Stimulated activated CD8-positive, alpha-beta memory T cell treated with anti-CD3 and anti-CD28 coated beads, Interleukin-7, amount 100 ng/mL, for 1 hour (primary cell): ENCODE measurements at regions not wholly inside any gene's neighbourhood (a gene's known extent, or its start where the extent isn't known, plus 50 kb on each side); places are given as distances from the start of the nearest gene placed in this dataset.

Experiments used
- DNase-seq, 2 donors: peaks; one replicate each; pipeline ENCODE4 v3.0.0-alpha.2; 2020; ENCODE audit warnings: low read depth in 2 of 2

DNA sequence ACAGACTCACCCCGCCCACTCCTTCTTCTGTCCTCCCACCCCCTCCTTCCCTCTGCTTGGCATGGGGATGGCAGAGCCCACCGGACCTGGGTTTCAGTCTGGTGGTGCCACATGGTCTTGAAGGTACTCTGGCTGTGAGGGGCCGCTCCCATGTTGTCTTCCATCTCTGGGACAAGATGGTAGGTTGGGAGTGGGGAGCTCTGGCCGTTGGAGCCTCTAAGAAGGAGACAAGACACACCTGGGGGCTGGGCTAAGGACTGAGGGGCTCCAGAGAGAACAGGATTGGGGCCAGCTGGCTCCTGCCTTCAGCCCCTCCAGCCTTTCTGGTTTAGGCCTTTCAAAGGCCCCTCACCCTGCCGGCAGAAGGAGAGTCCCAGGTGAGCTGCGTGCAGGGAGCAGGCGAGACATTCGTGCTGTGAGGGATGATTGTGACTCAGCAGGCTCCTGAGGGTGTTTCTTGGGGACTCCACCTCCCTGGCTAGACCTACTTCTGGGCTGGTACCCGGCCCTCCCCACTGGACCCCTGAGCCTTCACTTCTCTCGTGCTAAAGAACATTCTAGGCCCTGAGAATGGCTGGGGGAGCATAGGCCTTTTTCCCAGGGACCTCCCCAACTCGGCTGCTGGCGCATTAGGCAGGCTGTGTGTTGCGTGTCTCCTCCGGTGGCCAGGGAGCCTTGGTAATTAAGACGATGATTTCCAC is 128.2 kb upstream of the HAAO start:
- DNase-seq: no peak

DNA sequence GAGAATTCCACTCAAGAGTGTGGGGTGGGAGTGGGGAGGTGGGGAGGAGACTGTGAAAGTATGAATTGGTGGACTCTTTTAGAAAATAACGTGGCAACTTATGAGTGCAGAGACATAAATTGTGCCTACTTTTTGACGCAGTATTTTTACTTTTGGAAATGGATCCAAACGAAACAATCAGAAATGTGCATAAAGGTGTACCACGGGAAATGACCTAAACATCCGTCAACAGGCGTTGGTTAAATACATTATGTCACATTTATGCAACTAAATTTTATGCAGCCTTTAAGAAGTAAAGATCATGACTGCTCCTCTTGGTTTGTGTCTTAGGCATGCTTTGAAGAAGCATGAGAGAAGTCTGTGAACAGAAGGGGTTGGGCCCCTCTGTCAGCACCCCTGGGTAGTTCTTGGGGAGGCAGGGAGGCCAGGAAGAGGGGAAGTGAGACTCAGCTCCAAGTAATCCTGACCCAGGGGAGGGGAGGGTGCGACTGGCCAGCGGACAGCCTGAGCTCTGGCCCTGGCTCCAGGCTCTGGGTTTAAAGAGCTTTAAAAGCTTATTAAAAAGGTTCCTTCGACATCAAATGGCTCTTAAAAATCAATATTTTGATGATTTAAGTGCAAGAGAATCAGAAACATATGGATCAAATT is 126.4 kb upstream of the HAAO start:
- DNase-seq: no peak

DNA sequence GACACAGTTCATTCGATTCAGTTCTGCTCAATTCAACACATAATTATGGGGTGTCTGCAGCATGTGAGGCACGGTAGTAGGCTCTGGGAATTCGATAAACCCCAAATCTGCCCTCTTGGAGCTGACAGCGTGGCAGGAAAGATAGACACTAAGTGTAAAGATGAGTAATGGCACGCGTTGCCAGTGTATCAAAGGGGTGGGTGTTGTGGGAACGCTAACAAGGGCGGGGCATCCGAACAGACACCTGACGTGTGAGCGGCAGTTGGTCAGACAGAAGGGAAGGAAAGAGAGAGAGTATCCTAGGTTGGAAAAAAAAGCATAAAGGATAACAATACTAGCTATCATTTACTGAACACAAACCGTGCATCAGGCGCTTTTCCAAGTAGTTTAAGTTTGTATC is 125.7 kb upstream of the HAAO start:
- DNase-seq: no peak

DNA sequence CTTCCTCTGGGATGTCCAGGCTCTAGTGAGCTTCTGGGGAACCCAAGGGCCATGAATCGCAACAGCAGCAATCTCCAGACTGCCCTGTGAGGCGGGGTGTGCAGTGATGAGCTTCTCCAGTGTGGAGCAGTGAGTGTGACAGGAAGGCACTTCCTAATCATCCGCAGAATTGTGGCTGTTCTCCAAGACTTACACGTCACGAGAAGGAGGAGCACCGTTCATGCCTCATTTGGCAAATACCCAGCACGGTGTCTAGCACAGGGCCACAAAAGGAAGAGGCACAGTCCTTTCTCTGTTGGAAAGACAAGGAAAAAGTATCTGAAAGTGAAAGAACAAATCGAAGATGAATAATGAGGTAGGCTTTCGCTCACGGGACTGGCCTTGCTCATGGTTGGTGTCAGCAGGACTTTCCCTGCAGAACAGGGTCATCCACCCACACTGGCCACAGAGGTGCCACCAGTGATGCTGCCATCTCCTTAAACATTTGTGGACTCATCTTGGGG is 125.1 kb upstream of the HAAO start:
- DNase-seq: no peak

DNA sequence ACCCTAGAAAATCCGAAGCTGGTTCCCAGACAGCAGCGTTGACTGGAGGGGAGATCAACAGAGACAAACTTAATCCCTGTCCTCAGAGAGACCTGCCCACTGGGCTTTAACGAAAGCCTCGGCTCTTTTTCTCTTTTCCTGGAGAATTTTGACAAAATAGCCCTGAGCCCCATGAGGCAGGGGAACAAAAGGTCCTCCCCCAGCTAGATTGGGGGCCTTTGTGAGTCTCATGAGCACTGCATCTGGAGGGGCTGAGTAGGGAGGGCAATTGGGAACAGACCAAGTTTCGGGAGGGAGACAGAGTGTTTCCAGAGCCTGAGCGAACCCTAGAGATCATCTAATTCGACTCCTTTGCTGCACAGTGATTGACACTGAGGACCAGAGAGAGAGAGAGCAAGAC is 123.9 kb upstream of the HAAO start:
- no peak for DNase-seq

DNA sequence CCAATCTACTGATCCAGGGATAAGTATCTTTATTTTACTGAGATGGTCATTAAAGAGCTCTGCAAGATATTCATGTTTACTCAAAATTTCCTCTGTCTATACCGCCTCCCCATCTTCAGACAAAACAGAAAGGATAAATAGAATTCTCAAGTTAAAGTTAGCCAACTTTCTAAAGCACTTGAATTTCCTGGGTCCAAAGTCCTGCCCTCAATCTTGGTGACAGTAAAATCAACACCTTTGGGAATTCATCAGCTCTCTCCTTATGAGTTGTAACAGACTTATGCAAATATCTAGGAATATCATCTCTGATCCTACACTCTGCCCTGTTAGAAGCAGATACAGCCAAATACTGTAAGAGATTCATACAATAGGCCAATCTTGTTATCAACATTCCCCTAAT is 122.5 kb upstream of the HAAO start:
- DNase-seq: no peak

DNA sequence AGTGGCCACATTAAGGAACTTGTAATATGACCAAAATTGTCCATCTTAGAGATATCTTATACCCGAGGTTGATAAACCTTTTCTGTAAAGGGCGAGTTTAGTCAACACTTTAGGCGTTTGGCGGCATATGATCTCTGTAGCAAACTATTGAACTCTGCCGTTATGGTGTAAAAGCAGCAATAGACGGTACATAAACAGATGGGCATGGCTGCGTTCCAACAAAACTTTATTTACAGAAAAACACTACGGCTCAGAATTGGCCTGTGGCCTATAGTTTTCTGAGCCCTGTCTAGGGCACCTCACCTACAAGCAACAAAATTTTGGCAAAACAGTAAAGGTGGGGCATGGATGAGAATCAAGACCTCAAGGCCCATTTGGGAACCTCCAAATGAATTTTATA is 121.9 kb upstream of the HAAO start:
- DNase-seq: no peak

DNA sequence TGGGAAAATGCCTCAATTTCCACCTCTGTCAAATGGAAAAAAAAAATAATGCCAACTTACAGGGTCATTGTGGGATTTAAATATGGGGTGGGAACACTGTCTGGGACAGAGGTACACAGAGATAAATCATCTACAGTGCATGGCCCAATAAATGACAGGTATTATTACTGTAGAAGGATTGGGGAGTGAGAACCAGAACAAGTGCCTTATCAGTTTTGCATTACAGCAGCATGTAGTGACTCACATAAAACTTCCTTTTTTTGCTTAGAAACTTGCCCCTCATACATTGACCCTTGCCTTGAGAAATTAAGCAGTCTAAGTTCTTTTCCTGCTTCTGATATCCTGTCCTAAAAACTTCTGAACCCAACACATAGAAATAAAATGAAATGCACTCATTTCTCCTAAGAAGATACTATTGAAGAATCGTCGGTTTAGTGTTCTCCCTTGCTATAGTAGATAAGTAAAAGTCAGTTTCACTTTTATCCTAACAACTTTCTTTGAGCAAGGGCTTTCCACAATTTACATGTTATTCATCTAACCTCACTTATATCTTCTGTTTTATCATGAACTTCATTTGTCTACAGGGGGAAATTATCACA is 121.0 kb upstream of the HAAO start:
- no peak for DNase-seq

DNA sequence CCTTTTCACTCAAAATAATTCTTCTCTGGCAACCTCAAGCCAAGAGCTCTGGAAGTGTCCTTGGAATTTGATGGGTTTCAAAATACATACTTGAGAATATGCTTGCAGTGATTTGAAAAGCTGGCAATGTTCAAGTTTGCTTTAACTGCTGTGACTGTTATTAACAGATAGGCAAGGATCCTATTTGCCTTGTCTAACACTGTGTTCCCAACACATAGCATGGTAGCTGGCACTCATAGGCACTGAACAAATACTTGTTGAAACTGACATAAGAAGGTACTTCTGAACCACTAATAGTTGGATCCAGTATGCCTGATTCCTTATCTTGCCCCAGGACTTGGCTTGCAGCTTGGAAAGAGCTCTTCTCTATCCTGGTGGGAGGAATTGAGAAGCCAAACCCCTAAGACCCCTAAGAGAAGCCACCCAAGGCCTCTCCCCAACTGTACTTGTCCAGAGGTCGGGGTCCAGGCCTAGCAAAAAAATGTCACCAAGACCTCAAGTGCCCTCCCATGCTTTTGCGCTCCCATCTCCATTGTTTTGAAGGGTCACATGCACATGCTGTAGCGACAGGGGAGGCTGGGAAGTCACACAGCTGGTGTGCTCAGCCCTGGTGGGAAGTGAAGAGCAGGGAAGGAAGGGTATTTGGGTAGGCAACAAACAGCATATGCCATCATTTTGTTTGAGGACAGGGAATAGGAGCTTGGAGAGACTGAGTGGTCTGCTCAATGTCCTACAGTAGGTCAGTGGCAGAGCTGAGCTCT is 118.4 kb upstream of the HAAO start:
- DNase-seq: no peak

DNA sequence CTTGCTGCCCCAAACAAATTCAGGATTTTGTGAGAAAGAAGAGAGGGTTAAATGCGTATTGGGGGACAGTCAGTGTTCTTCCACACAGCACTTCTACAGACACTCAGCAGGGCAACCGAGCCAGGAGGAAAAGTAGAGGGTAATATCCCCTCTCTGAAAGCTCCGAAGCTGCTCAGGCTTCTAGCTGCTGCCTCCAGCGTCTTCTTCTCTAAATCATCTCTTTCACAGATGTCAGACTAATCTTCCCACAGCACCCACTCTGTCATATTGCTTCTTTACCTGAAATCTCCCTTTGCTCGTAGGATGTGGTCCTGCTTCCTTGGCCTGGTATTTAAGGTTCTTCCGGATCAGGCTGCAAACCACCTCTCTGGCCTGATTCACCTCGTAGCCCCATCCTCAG is 117.6 kb upstream of the HAAO start:
- DNase-seq: no peak

DNA sequence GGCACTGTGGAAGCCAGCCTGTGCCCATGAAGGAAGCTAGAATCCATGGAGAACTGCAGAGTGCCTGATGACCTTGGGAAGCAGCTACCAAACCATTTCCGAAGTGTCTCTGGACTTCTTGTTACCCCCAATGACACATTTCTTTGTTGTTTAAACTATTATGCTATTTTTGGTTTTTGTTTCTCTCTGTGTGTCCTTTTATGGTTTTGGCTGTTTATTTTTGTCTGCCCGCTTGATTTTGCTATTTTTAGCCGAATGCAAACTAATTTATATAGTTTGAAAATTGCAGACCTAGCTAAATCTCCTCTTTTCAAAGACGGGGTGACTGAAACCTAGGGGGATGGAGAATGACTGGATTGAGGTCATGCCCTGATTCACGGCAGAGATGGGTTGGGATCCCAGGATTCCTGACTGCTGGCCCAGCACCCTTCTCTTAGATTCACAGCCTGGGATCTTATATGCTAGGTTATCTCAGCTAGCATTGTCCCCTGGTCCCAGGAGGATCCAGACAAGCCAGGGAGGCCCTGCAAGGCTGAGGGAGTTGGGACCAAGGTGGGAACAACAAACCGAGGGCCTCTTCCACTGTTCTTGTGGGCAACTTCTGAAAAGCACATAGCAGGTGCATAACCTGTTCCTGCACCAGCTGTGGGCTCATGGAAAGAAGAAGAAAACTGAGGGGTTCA is 116.3 kb upstream of the HAAO start:
- no peak for DNase-seq

DNA sequence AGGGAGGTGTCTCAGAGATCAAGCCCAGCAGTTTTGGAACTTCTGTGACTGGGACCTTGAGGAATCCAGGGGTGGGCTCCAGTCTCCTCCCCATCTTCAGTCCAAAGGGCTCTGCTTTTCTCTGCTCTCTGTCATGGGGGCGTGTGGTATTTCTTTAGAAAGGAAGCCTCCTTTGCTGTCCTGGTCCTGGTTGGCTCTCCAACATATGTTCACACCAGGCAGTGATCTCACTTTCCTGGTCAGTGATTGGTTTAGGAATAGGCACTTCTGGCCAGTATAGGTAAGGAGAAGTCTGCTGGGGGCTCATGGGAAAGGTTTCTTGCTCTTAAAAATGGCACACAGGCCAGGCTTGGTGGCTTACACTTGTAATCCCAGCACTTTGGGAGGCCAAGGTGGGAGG is 115.5 kb upstream of the HAAO start:
- no peak for DNase-seq

DNA sequence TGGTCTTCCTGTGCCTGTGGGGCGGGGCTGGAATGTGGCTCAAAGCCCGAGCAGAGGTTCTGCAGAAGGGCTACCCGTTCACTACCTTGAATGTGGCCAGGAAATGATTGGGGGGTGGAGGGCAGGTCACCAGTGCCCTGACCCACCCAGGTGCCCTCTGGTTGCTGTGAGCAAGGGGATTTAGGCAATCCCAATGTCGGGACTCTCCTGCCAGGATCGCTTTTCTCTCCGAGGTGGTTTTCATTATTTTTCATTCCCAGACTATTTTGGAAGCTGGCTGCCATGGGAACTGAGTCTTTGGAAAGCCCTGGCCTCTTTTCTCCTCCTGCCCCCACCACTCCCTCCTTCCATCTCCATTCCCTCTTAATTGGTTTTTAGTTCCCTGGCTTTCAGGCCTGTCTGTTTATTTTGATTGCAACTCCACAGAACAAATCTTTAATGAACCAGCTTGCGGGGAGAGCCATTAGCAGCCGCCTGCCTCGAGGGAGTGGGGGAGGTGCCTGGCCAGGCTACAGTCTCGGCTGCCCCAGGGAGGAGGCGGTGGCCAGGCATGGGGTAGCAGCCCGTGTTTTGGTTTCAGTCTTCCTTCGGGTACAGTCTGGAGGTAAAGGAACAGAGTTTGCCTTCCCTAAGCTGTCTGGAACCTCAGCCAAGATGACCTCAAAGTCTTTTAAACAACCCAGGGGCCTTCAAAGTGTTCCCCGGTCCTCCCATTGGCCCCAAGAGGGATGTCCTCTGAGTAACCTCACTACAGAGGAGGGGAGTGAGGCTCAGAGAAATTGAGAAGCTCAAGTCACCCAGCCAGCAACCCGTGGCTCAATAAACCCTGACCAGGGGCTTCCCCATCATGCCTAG is 114.4 kb upstream of the HAAO start:
- no peak for DNase-seq

DNA sequence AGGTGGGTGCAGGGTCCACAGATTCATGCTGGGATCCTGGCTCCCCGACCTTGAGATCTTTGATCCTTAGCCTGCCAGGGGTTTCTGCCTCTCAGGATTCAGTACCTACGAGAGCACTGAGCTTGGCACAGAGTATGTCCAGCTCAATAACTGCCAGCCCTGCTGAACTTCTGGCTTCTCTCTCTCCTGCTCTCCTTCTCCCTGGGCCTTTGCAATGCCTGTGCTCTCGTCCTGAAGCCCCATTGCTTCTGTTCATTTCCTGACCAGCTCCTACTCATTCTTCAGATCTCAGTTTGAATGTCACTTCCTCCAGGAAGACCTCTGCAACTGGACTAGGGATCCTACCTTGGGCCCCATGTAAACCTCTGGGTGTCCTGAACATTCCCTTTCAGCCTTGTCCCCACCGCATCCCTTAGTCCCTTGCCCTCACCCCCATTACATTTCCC is 113.8 kb upstream of the HAAO start:
- DNase-seq: no peak

DNA sequence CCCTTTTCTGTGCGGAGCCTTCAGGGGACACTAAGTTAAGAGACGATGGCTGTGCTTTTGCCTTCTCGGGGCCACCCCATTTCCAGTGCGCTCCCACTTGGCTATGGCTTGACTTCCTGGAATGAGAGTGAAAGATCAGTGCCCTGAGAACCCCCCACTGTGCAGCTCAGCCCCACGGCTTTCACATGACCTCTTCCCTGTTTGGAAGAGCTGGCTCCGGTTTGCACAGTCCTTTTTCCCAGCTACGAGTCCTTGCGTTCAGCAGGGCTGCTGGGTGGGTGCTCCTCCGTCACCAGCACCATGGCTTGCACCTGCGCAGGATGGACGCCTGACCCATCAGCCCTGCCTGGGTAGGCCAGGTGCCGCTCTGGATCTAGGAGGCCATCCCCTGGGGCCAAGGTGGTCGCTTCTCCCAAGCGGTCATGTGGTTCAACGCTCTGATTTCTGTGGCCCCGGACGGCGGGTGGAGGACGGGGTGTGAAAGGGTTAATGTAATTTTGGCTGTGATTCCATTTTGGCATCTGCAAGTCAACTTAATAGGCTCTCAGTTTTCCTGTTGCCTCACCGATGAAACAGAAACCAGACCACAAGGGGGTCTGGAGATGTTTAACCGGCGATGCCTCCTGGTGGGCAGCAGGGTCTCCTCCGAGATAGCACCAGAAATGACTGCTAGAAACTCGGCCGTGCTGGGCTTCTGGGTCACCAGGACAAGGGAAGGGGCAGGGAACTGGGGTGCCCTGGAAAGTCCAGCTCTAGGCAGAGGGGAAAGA is 113.1 kb upstream of the HAAO start:
- DNase-seq: no peak

DNA sequence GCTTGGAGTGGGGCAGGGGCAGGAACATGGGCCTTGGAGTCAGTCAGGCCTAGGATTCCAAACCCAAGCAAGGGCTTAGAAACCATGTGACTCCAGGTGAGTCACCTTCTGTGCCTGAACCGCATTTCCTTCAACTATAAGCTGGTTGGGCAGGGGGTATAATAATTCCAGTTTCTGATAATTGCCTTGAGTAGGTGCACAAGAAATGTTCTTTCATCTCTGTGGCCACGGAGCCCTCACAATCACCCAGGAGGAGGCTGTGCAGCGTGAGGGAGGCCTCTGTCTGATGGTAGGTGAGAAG is 112.1 kb upstream of the HAAO start:
- DNase-seq: no peak

DNA sequence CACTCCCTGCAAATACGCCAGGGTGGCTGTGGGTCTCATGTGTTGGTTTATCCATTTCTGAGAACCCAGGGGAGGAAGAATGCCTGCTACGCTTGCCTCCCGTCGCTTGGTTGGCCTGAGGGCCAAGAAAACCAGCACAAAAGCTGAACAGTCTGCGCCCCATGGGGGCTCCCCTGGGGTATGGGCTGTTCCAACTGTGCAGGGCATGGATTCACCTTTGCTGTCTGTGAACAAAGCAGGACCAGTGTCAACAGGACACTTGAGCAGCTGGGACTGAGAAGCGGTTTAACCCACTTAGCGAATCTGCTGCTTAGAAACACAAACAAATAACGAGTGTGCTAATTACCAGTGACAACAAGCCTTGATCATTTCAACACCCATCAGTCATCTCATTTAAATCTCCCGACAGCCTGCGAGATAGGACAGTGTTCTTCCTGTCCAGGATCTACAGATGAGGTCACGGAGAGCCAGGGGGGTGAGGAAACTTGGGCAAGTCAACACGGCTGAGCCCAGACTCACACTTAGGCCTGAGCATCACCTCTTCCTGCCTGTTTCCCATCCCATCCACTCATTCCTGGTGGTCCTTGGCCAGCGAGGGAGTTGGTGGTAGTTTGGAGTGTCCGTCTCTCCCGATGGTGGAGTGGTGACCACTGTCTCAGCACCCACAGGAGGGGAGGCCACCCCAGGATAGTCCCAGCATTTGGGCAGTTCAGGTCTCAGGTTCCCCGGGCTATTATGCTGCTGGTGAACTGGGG is 111.6 kb upstream of the HAAO start:
- DNase-seq: no peak

DNA sequence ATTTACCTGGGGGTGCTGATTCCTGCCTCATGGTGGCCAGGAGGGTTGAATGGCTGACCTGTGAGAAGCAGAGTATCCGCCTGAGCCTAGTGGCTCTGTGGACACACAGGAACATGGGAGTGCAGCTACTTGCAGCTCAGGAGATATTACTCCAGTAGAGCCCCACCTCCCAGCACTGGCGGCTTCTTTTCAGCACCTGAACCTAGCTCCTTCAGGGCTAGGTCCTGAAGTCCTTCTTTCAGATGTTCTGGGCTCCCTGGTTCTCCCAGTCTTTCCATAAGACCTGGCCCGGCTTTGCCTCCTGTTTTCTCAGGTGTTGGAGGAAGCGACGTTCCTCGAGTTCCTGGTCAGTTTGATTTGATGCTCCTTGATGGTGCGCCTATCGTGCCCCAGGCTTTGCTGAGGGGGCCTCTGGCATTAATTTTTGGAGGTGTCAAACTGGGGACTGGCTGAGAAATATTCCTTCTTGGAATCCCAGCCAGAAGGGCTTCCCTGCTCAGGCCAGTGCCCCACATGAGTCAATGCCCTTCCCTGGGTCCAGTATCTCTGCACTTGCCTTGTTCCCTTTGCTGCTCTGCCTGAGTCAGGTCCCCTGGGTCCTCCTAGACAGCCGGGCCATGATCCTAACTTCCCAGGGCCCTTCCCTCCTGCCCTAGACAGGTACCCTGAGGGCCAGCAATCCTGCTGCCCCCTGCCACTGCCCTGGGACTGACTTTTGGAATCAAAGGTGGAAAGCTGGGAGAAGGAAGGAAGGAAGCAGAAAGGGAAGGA is 110.7 kb upstream of the HAAO start:
- no peak for DNase-seq
